ENCODE measurements at regions not wholly inside any gene's neighbourhood (a gene's known extent, or its start where the extent isn't known, plus 50 kb on each side); places are given as distances from the start of the nearest gene placed in this dataset.

GRCh38 chr4:29867412-29867811, 852.8 kb upstream of the PCDH7 start:
- DNase-seq (ENCODE audit: extremely low read depth, low read depth), result no peak
- no peak for TF ChIP-seq CTCF (IDR thresholded peaks at IDR 0.05; ENCODE audit: low read depth, low read length)

- no peak for DNase-seq (ENCODE audit: extremely low read depth, low read depth)
- TF ChIP-seq CTCF (IDR thresholded peaks at IDR 0.05; ENCODE audit: low read depth, low read length), result no peak
Measured at GRCh38 chr4:29900336-29900735, 819.8 kb upstream of the PCDH7 start.

GRCh38 chr4:29908276-29908675, 811.9 kb upstream of the PCDH7 start:
- no peak for TF ChIP-seq CTCF (IDR thresholded peaks at IDR 0.05; ENCODE audit: low read depth, low read length)
- no peak for DNase-seq (ENCODE audit: extremely low read depth, low read depth)

GRCh38 chr4:29927895-29928294, 792.3 kb upstream of the PCDH7 start:
- no peak for TF ChIP-seq CTCF (IDR thresholded peaks at IDR 0.05; ENCODE audit: low read depth, low read length)

GRCh38 chr4:29948451-29948850, 771.7 kb upstream of the PCDH7 start:
- TF ChIP-seq CTCF (IDR thresholded peaks at IDR 0.05; ENCODE audit: low read depth, low read length), result no peak
- no peak for DNase-seq (ENCODE audit: extremely low read depth, low read depth)

More at GRCh38 chr4:29927895-29928294, 792.3 kb upstream of the PCDH7 start:
- DNase-seq (ENCODE audit: extremely low read depth, low read depth), result no peak

GRCh38 chr4:29948858-29949257, 771.3 kb upstream of the PCDH7 start:
- TF ChIP-seq CTCF (IDR thresholded peaks at IDR 0.05; ENCODE audit: low read depth, low read length), result no peak
- no peak for DNase-seq (ENCODE audit: extremely low read depth, low read depth)

- TF ChIP-seq CTCF (IDR thresholded peaks at IDR 0.05; ENCODE audit: low read depth, low read length), result no peak
- no peak for DNase-seq (ENCODE audit: extremely low read depth, low read depth)
Measured at GRCh38 chr4:29966386-29966785, 753.8 kb upstream of the PCDH7 start.
